Loucy (cell line): ENCODE measurements at regions not wholly inside any gene's neighbourhood (a gene's known extent, or its start where the extent isn't known, plus 50 kb on each side); places are given as distances from the start of the nearest gene placed in this dataset.

Source experiments
- H2AFZ ChIP-seq: fragments of 200-600 bp; sonication (generic); 2 replicates; pipeline ENCODE4 v1.6.0; 2016; ENCODE audit warnings: antibody characterized with exemption, mild to moderate bottlenecking, low read length, moderate library complexity
- H3F3A ChIP-seq: fragments of 200-600 bp; 2 replicates; pipeline ENCODE4 v1.6.0; 2016; ENCODE audit warnings: antibody characterized with exemption, low read depth, mild to moderate bottlenecking
- H3K27me3 ChIP-seq: fragments of 200-600 bp; sonication (generic); 2 replicates; pipeline ENCODE4 v1.6.1; 2014; ENCODE audit warnings: low read length, mild to moderate bottlenecking; ENCODE audit not compliant: insufficient read depth, poor library complexity, severe bottlenecking
- H3K36me3 ChIP-seq: fragments of 200-600 bp; sonication (generic); 2 replicates; pipeline ENCODE4 v1.6.1; 2016; ENCODE audit warnings: low read length; ENCODE audit not compliant: insufficient read depth
- H3K4me1 ChIP-seq: fragments of 200-600 bp; sonication (generic); 2 replicates; pipeline ENCODE4 v1.5.1; 2014; ENCODE audit warnings: low read length, mild to moderate bottlenecking; ENCODE audit not compliant: insufficient read depth, poor library complexity, severe bottlenecking
- H3K4me2 ChIP-seq: fragments of 200-600 bp; sonication (generic); 2 replicates; pipeline ENCODE4 v1.6.0; 2014; ENCODE audit warnings: antibody characterized with exemption, low read length, low read depth, mild to moderate bottlenecking; ENCODE audit not compliant: poor library complexity, severe bottlenecking
- H3K4me3 ChIP-seq: fragments of 200-600 bp; sonication (generic); 2 replicates; pipeline ENCODE4 v1.5.1; 2014; ENCODE audit warnings: low read length, mild to moderate bottlenecking, mixed read lengths; ENCODE audit not compliant: poor library complexity, severe bottlenecking
- H3K79me2 ChIP-seq: fragments of 200-600 bp; sonication (generic); 2 replicates; pipeline ENCODE4 v1.6.1; 2014; ENCODE audit warnings: low read length; ENCODE audit not compliant: insufficient read depth
- H3K9ac ChIP-seq: fragments of 200-600 bp; sonication (generic); 2 replicates; pipeline ENCODE4 v1.6.0; 2014; ENCODE audit warnings: mild to moderate bottlenecking, low read depth, low read length, moderate library complexity; ENCODE audit not compliant: poor library complexity, severe bottlenecking
- H3K9me2 ChIP-seq: fragments of 200-600 bp; sonication (generic); replicated peaks from 2 replicates; pipeline ENCODE4 v1.6.1; 2016; ENCODE audit warnings: low read depth, low read length, mixed read lengths
- H3K9me3 ChIP-seq: fragments of 200-600 bp; sonication (generic); 2 replicates; pipeline ENCODE4 v1.6.1; 2014; ENCODE audit warnings: mild to moderate bottlenecking, antibody characterized with exemption, low read length, low read depth; ENCODE audit not compliant: insufficient read depth
- H4K20me1 ChIP-seq: fragments of 200-600 bp; sonication (generic); 2 replicates; pipeline ENCODE4 v1.6.0; 2014; ENCODE audit warnings: antibody characterized with exemption, low read length, mild to moderate bottlenecking; ENCODE audit not compliant: insufficient read depth, poor library complexity, severe bottlenecking
- CTCF ChIP-seq: fragments of 200-600 bp; sonication (generic); conservative IDR thresholded peaks from 2 replicates; pipeline ENCODE4 v1.5.1; 2014; ENCODE audit warnings: mild to moderate bottlenecking, antibody characterized with exemption, low read length
- EZH2phosphoT487 ChIP-seq: fragments of 200-600 bp; IDR thresholded peaks from 2 replicates; pipeline ENCODE4 v1.6.1; 2018; ENCODE audit warnings: antibody characterized with exemption, mild to moderate bottlenecking, moderate library complexity, borderline replicate concordance

GRCh38 chr10:62736168-62736546 is 68.4 kb upstream of the ADO start:
- Histone ChIP-seq H3K9me2 (no peaks in the 10 kb centered on the region), H2AFZ (no peak overlapping the region), H3K9me3 (no peaks in the 10 kb centered on the region), H3K9ac (no peak overlapping the region), H3K4me1 (peaks cover 8% of the 10 kb centered on the region), H3K4me2 (no peak overlapping the region), H3K79me2 (no peaks in the 10 kb centered on the region), H4K20me1 (no peaks in the 10 kb centered on the region), H3K4me3 (no peak overlapping the region), H3F3A (no peaks in the 10 kb centered on the region), H3K36me3 (no peaks in the 10 kb centered on the region), H3K27me3 (no peaks in the 10 kb centered on the region)
- TF ChIP-seq EZH2phosphoT487 (no peak), CTCF (no peak)

GRCh38 chr10:62738916-62739315 is 65.6 kb upstream of the ADO start:
- Histone ChIP-seq H3K27me3 (no peaks in the 10 kb centered on the region), H3K9ac (no peak overlapping the region), H3K4me1 (no peaks in the 10 kb centered on the region), H3K9me3 (no peaks in the 10 kb centered on the region), H3K4me2 (no peak overlapping the region), H3K79me2 (no peaks in the 10 kb centered on the region), H3F3A (no peaks in the 10 kb centered on the region), H4K20me1 (no peaks in the 10 kb centered on the region), H2AFZ (no peak overlapping the region), H3K36me3 (no peaks in the 10 kb centered on the region), H3K9me2 (no peaks in the 10 kb centered on the region), H3K4me3 (no peak overlapping the region)
- TF ChIP-seq CTCF (no peak), EZH2phosphoT487 (no peak)

- Histone ChIP-seq H3F3A (no peaks in the 10 kb centered on the region), H3K36me3 (no peaks in the 10 kb centered on the region), H3K9me2 (no peaks in the 10 kb centered on the region), H3K79me2 (no peaks in the 10 kb centered on the region), H3K4me2 (no peak overlapping the region), H3K4me1 (no peaks in the 10 kb centered on the region), H3K9me3 (no peaks in the 10 kb centered on the region), H4K20me1 (no peaks in the 10 kb centered on the region), H3K9ac (no peak overlapping the region), H2AFZ (no peak overlapping the region), H3K27me3 (no peaks in the 10 kb centered on the region), H3K4me3 (no peak overlapping the region)
- TF ChIP-seq CTCF: no peak
Observed at GRCh38 chr10:62740885-62741745, 63.4 kb upstream of the ADO start.
